SKM-1 treated with dmso at 0.1 percent for 144 hours (cell line): ENCODE measurements at regions not wholly inside any gene's neighbourhood (a gene's known extent, or its start where the extent isn't known, plus 50 kb on each side); places are given as distances from the start of the nearest gene placed in this dataset.

Experiments used
- DNase-seq: peaks from one replicate; lab custom pipeline; 2025; ENCODE audit not compliant: unreplicated experiment; lab: John Stamatoyannopoulos, UW

DNA sequence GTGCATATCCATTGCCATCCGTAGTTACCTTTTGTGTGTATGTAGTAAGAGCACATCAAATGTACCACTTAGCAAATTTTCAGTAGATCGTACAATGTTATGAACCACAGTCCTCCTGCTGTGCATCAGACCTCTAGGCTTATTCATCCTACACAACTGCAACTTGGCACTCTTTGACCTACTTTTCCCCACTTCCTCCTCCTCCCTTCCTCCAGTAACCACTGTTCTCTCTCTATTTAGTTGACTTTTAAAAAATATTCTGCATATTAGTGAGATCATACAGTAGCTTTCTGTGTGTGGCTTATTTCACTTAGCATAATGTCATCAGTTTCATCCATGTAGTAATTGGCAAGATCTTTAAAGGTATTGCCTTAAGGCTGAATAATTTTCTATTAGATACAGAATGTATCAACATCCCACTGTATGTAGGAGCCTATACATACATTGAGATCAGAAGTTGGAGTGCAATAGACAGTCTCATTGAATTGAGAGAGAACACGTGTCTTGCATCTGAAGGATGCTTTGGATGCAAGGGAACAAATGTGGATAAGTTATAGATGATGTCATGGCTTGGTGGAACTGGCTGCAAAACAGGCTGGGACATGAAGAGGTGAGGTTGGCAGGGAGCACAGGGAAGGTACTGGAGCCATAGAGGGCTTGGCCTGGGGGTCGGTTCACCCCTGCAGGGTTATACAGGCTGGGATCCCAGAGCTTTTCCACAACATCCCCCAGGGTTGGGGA, 83.0 kb upstream of the FAM180A start:
- no peak for DNase-seq

DNA sequence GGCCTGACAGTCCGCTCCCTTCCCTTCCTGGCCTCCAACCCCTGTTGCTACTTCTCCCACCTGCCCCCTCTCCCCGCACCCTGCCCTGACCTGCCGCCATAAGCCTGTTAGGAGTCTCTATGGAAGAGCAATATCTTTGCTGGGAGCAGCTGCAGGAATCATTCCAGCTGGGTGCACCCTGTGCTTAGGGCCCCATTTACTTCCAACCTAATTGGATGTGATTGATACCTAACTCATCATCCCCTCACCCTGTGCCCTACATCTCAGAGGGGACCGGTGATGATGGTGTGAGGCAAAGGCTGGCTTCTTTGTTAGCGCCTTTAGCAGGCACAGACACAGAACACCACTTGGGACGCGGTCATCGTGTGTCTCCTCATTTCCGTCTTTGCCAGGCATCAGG, 80.0 kb upstream of the FAM180A start:
- no peak for DNase-seq

GRCh38 chr7:135827391-135827790, 78.8 kb upstream of the FAM180A start:
- DNase-seq, result no peak

GRCh38 chr7:135825406-135825805, 76.8 kb upstream of the FAM180A start:
- no peak for DNase-seq

- no peak for DNase-seq
Observed at GRCh38 chr7:135822376-135822775, 73.8 kb upstream of the FAM180A start.

GRCh38 chr7:135817583-135817982, 69.0 kb upstream of the FAM180A start:
- no peak for DNase-seq

GRCh38 chr7:135815033-135815432, 66.4 kb upstream of the FAM180A start:
- no peak for DNase-seq

DNA sequence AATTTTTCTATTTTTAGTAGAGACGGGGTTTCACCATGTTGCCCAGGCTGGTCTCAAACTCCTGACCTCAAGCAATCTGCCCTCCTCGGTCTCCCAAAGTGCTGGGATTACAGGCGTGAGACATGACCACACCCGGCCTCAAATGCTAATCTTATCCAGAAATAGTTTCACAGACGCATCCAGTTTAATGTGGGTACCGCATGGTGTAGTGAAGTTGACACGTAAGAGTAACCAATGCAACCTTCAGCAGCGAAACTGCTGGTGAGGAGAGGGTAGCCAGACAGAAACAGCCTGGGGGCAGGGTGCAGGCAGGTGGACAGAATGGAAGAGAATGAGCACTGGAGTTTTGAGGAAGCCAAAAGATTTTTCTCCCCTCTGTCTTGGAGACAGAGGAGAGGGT, 63.5 kb upstream of the FAM180A start:
- no peak for DNase-seq

DNA sequence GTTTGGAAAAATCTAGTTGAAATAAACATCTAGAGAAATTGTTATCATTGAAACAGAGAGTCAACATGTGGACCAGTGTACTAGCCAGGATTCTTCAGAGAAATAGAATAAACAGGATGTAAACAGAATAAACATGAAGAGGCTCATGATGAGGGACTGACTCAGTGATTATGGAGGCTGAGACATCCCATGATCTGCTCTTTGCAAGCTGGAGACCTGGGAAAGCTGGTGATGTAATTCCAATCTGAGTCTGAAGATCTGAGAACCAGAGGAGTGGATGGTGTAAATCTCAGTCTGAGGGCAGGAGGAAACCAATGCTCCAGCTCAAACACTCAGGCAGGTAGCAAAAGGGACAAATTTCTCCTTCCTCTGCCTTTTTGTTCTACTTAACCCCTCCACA, 62.9 kb upstream of the FAM180A start:
- DNase-seq, result no peak

DNA sequence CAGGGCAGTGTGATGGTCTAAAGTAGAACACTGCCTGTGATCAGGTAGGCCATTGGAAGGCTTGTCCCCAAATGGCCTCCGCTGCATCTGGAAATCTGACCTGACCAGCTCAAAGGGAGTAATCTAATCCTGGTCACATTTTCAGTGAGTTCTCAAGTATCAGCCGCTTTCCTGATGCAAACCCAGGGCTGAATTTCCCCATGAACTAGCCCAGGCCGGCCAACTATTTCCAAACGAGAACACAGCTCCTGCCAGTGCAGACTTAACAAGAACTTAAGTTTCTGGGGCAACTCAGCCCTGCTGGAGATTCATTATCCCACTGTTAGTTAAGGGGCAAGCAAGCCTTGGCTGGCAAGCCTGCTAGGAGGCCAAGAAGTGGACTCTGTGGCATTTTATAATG, 59.6 kb upstream of the FAM180A start:
- DNase-seq, result no peak

GRCh38 chr7:135803143-135803542, 54.5 kb upstream of the FAM180A start:
- no peak for DNase-seq

- no peak for DNase-seq
Observed at GRCh38 chr7:135802697-135803096, 54.1 kb upstream of the FAM180A start.

GRCh38 chr7:135801877-135802276, 53.3 kb upstream of the FAM180A start:
- DNase-seq, result no peak

DNA sequence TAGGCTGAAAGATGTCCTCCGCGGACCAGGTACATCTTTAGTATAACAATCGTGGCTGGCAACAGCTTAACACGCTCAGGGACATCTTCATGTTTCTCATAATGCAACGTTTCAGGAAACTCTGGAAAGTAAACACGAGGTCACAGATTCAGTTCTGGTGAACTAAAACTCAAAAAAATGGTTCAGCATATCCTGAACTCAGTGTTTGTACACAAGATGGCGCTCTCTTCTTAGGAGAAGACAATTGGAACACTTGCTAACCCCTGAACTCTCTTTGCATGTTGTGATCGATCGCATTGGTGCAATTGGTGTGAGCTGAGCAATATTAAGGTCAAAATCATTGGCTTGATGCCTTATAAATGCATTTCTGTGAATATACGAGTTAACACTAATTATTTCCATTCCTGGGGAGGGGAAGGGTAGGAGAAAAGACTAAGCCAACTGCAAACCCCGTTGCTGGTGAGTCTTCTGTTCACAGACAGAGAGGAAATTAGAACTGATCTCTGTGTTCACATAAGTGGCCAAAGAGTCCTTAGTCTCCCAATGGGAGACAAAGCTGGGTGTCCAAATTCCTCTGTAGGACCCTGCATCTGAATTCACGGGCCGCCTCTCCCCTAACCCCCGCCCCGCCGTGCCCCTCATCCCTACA, 52.6 kb upstream of the FAM180A start:
- peak; percentile 72 for DNase-seq

DNA sequence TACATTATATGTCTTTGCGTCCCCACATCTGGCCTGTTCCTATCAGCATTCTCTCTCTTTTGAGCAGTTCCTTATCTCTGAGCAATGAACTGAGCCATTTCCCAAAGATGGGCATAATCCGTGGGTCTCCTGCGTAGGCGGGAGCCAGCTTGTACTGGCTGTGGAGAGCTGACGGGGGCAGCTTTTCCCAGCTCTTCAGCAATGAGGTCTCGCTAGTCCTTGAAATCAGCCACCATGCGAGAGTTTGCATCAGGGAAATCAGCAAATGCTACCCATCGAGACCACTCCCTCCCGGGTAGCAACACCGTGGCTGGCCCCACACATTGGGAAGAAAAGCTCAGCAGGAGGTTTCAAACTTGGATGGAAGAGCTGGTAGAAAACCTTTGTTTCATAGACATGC, 51.9 kb upstream of the FAM180A start:
- DNase-seq, result no peak

DNA sequence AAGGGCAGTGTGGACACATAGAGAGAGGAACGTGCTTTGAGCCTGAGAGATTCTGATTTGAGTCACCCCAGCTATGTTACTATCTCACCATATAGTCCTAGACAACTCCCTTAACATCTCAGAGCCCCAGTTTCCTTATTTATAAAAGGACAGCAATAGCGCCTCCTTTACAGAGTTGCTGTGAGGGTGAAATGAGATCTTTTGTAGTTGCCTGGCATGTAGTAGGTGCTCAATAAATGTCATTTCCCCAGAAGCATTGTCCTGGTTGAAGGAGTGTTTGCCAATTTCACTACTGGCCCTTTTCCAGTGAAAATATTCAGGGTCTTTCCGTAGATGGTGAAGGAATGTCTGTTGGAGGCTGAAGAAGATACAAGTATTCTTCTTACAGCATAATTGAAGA, 51.3 kb upstream of the FAM180A start:
- no peak for DNase-seq
